PC-3 (cell line): ENCODE measurements at regions not wholly inside any gene's neighbourhood (a gene's known extent, or its start where the extent isn't known, plus 50 kb on each side); places are given as distances from the start of the nearest gene placed in this dataset.

Source experiments
- ATAC-seq: fragments of 200-7000 bp; cut with Tn5 transposase; 2 replicates; pipeline ENCODE4 v1.9.1; 2020; ENCODE audit warnings: mild to moderate bottlenecking, moderate library complexity
- BruUV-seq: library from RNA; stranded (reverse); fragments of 400-500 nt; replicated peaks from 2 replicates; lab custom pipeline; 2021; lab: Mats Ljungman, UMichigan
- CTCF ChIA-PET: fragments of 300-600 bp; sonication (Branson Sonifier 250); formaldehyde crosslinking; loops from one replicate; lab custom pipeline; 2022; ENCODE audit warnings: antibody characterized with exemption; lab: Charles Lee
- POLR2A ChIA-PET: fragments of 300-600 bp; sonication (Branson Sonifier 250); formaldehyde crosslinking; loops from one replicate; lab custom pipeline; 2022; ENCODE audit warnings: antibody characterized with exemption; ENCODE audit not compliant: unreplicated experiment; lab: Charles Lee
- DNase-seq: peaks from one replicate; pipeline ENCODE4 v3.0.0-alpha.2; 2015
- H2AFZ ChIP-seq: fragments of 300-600 bp; sonication (generic); 2 replicates; pipeline ENCODE4 v1.6.0; 2016; ENCODE audit warnings: antibody characterized with exemption, low read length
- H3F3A ChIP-seq: fragments of 300-600 bp; sonication (generic); one replicate; pipeline ENCODE4 v1.6.0; 2017; ENCODE audit warnings: antibody characterized with exemption, low read length, control low read depth, mild to moderate bottlenecking; ENCODE audit not compliant: unreplicated experiment
- H3K27ac ChIP-seq: fragments of 300-600 bp; sonication (generic); 2 replicates; pipeline ENCODE4 v1.5.1; 2016; ENCODE audit warnings: mild to moderate bottlenecking, low read length
- H3K27me3 ChIP-seq: fragments of 300-600 bp; sonication (generic); 2 replicates; pipeline ENCODE4 v1.6.1; 2016; ENCODE audit warnings: low read length, mixed read lengths
- H3K36me3 ChIP-seq: fragments of 300-600 bp; sonication (generic); 2 replicates; pipeline ENCODE4 v1.6.1; 2016; ENCODE audit warnings: low read depth, mixed run types, low read length, mixed read lengths
- H3K4me1 ChIP-seq: fragments of 300-600 bp; sonication (generic); 2 replicates; pipeline ENCODE4 v1.5.1; 2016; ENCODE audit warnings: low read length; ENCODE audit not compliant: insufficient read depth
- H3K4me2 ChIP-seq: fragments of 300-600 bp; sonication (generic); 2 replicates; pipeline ENCODE4 v1.6.0; 2016; ENCODE audit warnings: low read length
- H3K4me3 ChIP-seq: fragments of 300-600 bp; sonication (generic); 2 replicates; pipeline ENCODE4 v1.5.1; 2016; ENCODE audit warnings: mild to moderate bottlenecking, low read length, mixed read lengths
- H3K79me2 ChIP-seq: fragments of 300-600 bp; sonication (generic); 2 replicates; pipeline ENCODE4 v1.6.1; 2017; ENCODE audit warnings: low read length, mixed read lengths
- H3K9ac ChIP-seq: fragments of 300-600 bp; sonication (generic); 2 replicates; pipeline ENCODE4 v1.6.0; 2016; ENCODE audit warnings: mild to moderate bottlenecking, low read length
- H3K9me2 ChIP-seq: fragments of 300-600 bp; sonication (generic); replicated peaks from 2 replicates; pipeline ENCODE4 v1.6.1; 2016; ENCODE audit warnings: mixed run types, low read length, mixed read lengths
- H3K9me3 ChIP-seq: fragments of 300-600 bp; sonication (generic); 2 replicates; pipeline ENCODE4 v1.6.1; 2016; ENCODE audit warnings: low read length, mixed read lengths
- H4K20me1 ChIP-seq: fragments of 300-600 bp; sonication (generic); 2 replicates; pipeline ENCODE4 v1.6.1; 2016; ENCODE audit warnings: low read length, mixed read lengths
- EZH2 ChIP-seq: fragments of 300-600 bp; sonication (generic); IDR thresholded peaks from one replicate; pipeline ENCODE4 v1.6.1; 2017; ENCODE audit warnings: antibody characterized with exemption, mild to moderate bottlenecking, low read length; ENCODE audit not compliant: unreplicated experiment
- EZH2phosphoT487 ChIP-seq: fragments of 300-600 bp; sonication (generic); IDR thresholded peaks from 2 replicates; pipeline ENCODE4 v1.6.1; 2018; ENCODE audit warnings: mild to moderate bottlenecking, antibody characterized with exemption, low read length, borderline replicate concordance
- intact Hi-C: fragments of 100-400 bp; cut with micrococcal nuclease; formaldehyde crosslinking; loops from 2 replicates; pipeline ENCODE4 v1.9.0; 2023
- TF ChIP-seq, protein P1 (sequence below): fragments of 300-600 bp; sonication (generic); conservative IDR thresholded peaks from 2 replicates; pipeline ENCODE4 v1.5.1; 2017; ENCODE audit warnings: antibody characterized with exemption, low read depth, mild to moderate bottlenecking, low read length

DNA sequence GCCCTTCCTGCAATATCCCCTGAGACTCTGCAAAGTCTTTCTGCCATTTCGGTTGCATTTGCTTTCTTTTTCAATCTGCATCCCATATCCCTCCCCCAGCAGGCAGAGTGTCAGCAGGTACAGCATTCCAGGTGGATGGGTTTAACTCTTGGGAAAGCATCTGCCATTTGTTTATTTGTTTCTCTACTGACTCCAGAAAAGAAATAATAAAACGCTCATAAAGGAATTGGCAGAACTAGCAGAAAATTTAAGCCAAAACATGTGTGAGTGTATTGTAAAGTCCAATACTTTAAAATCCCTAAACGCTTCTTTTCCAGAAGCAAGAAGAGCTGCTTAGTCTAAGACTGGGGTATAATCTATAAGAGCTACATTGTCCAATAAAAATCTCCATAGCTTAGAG is 393.8 kb downstream of the TNS3 start:
- POLR2A ChIA-PET: no interaction called here
- Histone ChIP-seq H4K20me1 (no peaks in the 10 kb centered on the region), H3K9me2 (no peaks in the 10 kb centered on the region), H3F3A (no peaks in the 10 kb centered on the region), H3K9ac (no peak overlapping the region), H3K4me3 (no peak overlapping the region), H3K9me3 (no peaks in the 10 kb centered on the region), H3K4me2 (no peak overlapping the region), H3K27ac (no peak overlapping the region), H3K4me1 (no peaks in the 10 kb centered on the region), H2AFZ (no peak overlapping the region), H3K27me3 (peaks cover 10% of the 10 kb centered on the region; the same call in 1 of the 2 replicates), H3K36me3 (no peaks in the 10 kb centered on the region), H3K79me2 (no peaks in the 10 kb centered on the region)
- TF ChIP-seq EZH2phosphoT487 (no peak), EZH2 (no peak)
- TF ChIP-seq, protein P1, sequence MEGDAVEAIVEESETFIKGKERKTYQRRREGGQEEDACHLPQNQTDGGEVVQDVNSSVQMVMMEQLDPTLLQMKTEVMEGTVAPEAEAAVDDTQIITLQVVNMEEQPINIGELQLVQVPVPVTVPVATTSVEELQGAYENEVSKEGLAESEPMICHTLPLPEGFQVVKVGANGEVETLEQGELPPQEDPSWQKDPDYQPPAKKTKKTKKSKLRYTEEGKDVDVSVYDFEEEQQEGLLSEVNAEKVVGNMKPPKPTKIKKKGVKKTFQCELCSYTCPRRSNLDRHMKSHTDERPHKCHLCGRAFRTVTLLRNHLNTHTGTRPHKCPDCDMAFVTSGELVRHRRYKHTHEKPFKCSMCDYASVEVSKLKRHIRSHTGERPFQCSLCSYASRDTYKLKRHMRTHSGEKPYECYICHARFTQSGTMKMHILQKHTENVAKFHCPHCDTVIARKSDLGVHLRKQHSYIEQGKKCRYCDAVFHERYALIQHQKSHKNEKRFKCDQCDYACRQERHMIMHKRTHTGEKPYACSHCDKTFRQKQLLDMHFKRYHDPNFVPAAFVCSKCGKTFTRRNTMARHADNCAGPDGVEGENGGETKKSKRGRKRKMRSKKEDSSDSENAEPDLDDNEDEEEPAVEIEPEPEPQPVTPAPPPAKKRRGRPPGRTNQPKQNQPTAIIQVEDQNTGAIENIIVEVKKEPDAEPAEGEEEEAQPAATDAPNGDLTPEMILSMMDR: no peak
- DNase-seq (no peak), ATAC-seq (no peak)
- CTCF ChIA-PET: no interaction called here
- intact Hi-C loops: no loop called here
- BruUV-seq: no TSS peak

DNA sequence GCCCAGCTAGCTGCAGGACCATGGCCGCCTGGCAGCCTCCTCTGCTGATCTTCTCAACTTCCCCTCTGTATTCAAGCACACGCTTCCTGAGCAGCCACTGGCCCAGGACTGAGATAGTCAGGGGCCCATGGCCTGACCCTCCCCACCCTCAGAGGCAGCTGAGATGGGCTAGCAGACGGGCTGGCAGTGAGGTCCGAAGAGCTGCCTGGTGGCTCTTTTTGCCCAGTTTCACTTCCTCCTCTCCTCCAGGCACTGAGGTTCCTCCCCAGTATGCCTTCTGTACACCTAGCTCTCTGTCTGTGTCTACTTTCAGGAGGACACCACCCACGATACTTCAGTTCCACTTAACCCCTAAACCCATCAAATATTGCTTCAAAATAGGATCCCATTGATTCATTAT is 395.6 kb downstream of the TNS3 start:
- Histone ChIP-seq H3F3A (no peaks in the 10 kb centered on the region), H3K4me3 (no peak overlapping the region), H3K9me2 (no peaks in the 10 kb centered on the region), H3K27ac (no peak overlapping the region), H3K9me3 (no peaks in the 10 kb centered on the region), H2AFZ (no peak overlapping the region), H3K79me2 (no peaks in the 10 kb centered on the region), H3K36me3 (no peaks in the 10 kb centered on the region), H3K4me2 (no peak overlapping the region), H3K4me1 (no peaks in the 10 kb centered on the region), H4K20me1 (no peaks in the 10 kb centered on the region), H3K9ac (no peak overlapping the region), H3K27me3 (peaks cover 10% of the 10 kb centered on the region; the same call in 1 of the 2 replicates)
- ATAC-seq (no peak), DNase-seq (no peak)
- ChIA-PET POLR2A (no interaction called here), CTCF (no interaction called here)
- TF ChIP-seq, protein P1: no peak
- no peak for TF ChIP-seq EZH2
- no peak for TF ChIP-seq EZH2phosphoT487
- intact Hi-C loops: no loop called here
- no TSS peak for BruUV-seq

DNA sequence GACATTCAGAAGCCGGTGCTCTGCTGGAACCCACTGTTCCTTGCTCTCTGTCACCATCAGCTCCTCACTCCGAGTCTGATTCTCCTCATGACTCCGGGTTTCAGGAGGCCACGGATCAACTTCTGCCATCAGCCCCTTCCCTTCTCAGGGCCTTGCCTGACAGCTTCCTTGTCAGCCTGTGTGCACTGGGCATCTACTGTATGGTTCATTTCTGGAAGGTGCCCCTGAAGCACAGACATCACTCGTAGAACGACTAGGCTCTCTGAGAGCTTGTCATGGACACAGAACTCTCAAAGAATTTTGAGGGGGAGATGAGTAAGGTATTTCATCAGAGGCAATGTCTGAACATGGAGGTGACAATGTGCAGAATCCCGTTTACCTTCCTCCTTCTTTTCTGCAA is 396.1 kb downstream of the TNS3 start:
- Histone ChIP-seq H3K79me2 (no peaks in the 10 kb centered on the region), H4K20me1 (no peaks in the 10 kb centered on the region), H2AFZ (no peak overlapping the region), H3K9me3 (no peaks in the 10 kb centered on the region), H3F3A (no peaks in the 10 kb centered on the region), H3K9me2 (no peaks in the 10 kb centered on the region), H3K4me3 (no peak overlapping the region), H3K27ac (no peak overlapping the region), H3K36me3 (no peaks in the 10 kb centered on the region), H3K9ac (no peak overlapping the region), H3K27me3 (peaks cover 10% of the 10 kb centered on the region; the same call in 1 of the 2 replicates), H3K4me1 (no peaks in the 10 kb centered on the region), H3K4me2 (no peak overlapping the region)
- BruUV-seq: no TSS peak
- ChIA-PET POLR2A (no interaction called here), CTCF (no interaction called here)
- no peak for DNase-seq
- TF ChIP-seq, protein P1: no peak
- TF ChIP-seq EZH2phosphoT487: no peak
- TF ChIP-seq EZH2: no peak
- intact Hi-C loops: no loop called here
- ATAC-seq: no peak
